GM18508 (cell line): ENCODE measurements at regions not wholly inside any gene's neighbourhood (a gene's known extent, or its start where the extent isn't known, plus 50 kb on each side); places are given as distances from the start of the nearest gene placed in this dataset.
"Not testable (repeated sequence)": the region's sequence is repeated elsewhere in the genome, so short reads cannot be mapped to it uniquely, and the experiment has no call there.

Source experiments
- ATAC-seq: cut with Tn5 transposase; IDR thresholded peaks from one replicate; pipeline ENCODE4 v1.9.1; 2021; ENCODE audit warnings: moderate number of reproducible peaks; ENCODE audit not compliant: insufficient read depth, unreplicated experiment

GRCh38 chr13:78102741-78103140 is 184.1 kb upstream of the EDNRB start:
- no peak for ATAC-seq

- ATAC-seq, result no peak
Observed at GRCh38 chr13:78102121-78102677, 183.6 kb upstream of the EDNRB start.

- ATAC-seq, result no peak
Observed at GRCh38 chr13:78100486-78100885, 181.9 kb upstream of the EDNRB start.

GRCh38 chr13:78098249-78098648 is 179.6 kb upstream of the EDNRB start:
- ATAC-seq, result no peak

GRCh38 chr13:78096221-78096620 is 177.6 kb upstream of the EDNRB start:
- no peak for ATAC-seq

- no peak for ATAC-seq
Observed at GRCh38 chr13:78087966-78088678, 169.5 kb upstream of the EDNRB start.

- ATAC-seq, result no peak
Observed at GRCh38 chr13:78085434-78086225, 167.0 kb upstream of the EDNRB start.

GRCh38 chr13:78084401-78084800 is 165.8 kb upstream of the EDNRB start:
- ATAC-seq, result no peak

GRCh38 chr13:78078168-78078567 is 159.5 kb upstream of the EDNRB start:
- no peak for ATAC-seq

- ATAC-seq, result no peak
Observed at GRCh38 chr13:78067290-78067689, 148.7 kb upstream of the EDNRB start.

- ATAC-seq, result no peak
Observed at GRCh38 chr13:78065141-78065540, 146.5 kb upstream of the EDNRB start.

- no peak for ATAC-seq
Observed at GRCh38 chr13:78061806-78062205, 143.2 kb upstream of the EDNRB start.

- ATAC-seq, result no peak
Observed at GRCh38 chr13:78060966-78061365, 142.3 kb upstream of the EDNRB start.

- ATAC-seq, result not testable (repeated sequence)
Observed at GRCh38 chr13:78056865-78057264, 138.2 kb upstream of the EDNRB start.

- no peak for ATAC-seq
Observed at GRCh38 chr13:78054157-78054556, 135.5 kb upstream of the EDNRB start.

GRCh38 chr13:78047151-78047550 is 128.5 kb upstream of the EDNRB start:
- no peak for ATAC-seq

- ATAC-seq, result peak; percentile 91
Observed at GRCh38 chr13:78046331-78046730, 127.7 kb upstream of the EDNRB start.

GRCh38 chr13:78045916-78046315 is 127.3 kb upstream of the EDNRB start:
- peak; percentile 20 for ATAC-seq

- ATAC-seq, result not testable (repeated sequence)
Observed at GRCh38 chr13:78041366-78041765, 122.7 kb upstream of the EDNRB start.

- no peak for ATAC-seq
Observed at GRCh38 chr13:78040205-78040830, 121.7 kb upstream of the EDNRB start.

GRCh38 chr13:78036841-78037240 is 118.2 kb upstream of the EDNRB start:
- no peak for ATAC-seq
